ENCODE measurements at regions not wholly inside any gene's neighbourhood (a gene's known extent, or its start where the extent isn't known, plus 50 kb on each side); places are given as distances from the start of the nearest gene placed in this dataset.

DNA sequence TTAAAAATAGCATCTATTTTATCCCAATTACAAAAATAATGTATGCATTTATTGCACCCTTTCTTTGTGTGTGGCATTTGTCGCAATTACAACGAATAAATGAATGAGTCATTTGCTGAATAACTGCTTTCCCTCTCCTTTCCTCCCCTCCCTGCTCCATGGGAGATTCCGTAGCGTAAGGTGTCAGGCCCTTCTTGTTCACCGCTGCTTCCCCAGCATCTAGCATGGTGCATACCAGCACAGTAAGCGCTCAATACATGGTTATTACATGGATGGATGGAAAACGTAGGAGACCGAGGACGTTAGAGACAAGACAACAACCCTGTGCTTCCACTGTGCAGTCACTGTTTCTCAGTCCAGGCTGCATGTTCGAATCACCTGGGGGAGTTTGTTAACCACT is 336.0 kb upstream of the EEF2KMT start:
- no peak overlapping the region for H2AFZ ChIP-seq (ENCODE audit: control insufficient read depth, low read length)
- no peaks in the 10 kb centered on the region for H3K9me1 ChIP-seq (ENCODE audit: control insufficient read depth, extremely low read depth, insufficient read depth, low read length)
- FAIRE-seq = no peak
- no peaks in the 10 kb centered on the region for H3K4me1 ChIP-seq (ENCODE audit: control insufficient read depth, extremely low read depth, insufficient read depth, low read length)
- TF ChIP-seq, protein P1, sequence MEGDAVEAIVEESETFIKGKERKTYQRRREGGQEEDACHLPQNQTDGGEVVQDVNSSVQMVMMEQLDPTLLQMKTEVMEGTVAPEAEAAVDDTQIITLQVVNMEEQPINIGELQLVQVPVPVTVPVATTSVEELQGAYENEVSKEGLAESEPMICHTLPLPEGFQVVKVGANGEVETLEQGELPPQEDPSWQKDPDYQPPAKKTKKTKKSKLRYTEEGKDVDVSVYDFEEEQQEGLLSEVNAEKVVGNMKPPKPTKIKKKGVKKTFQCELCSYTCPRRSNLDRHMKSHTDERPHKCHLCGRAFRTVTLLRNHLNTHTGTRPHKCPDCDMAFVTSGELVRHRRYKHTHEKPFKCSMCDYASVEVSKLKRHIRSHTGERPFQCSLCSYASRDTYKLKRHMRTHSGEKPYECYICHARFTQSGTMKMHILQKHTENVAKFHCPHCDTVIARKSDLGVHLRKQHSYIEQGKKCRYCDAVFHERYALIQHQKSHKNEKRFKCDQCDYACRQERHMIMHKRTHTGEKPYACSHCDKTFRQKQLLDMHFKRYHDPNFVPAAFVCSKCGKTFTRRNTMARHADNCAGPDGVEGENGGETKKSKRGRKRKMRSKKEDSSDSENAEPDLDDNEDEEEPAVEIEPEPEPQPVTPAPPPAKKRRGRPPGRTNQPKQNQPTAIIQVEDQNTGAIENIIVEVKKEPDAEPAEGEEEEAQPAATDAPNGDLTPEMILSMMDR (optimal IDR thresholded peaks at IDR 0.05 in 1 of 3, IDR thresholded peaks at IDR 0.05 in 1 of 3, conservative IDR thresholded peaks at IDR 0.05 in 1 of 3; ENCODE audit: extremely low read depth in 1 of 3, insufficient read depth in 2 of 3, low read length in 3 of 3) = no peak
- no peak for TF ChIP-seq EZH2 (IDR thresholded peaks at IDR 0.05; ENCODE audit: low read length)
- H3K36me3 ChIP-seq (ENCODE audit: control insufficient read depth in 2 of 2, extremely low read depth in 1 of 2, insufficient read depth in 2 of 2, low read length in 2 of 2) = no peaks in the 10 kb centered on the region
- DNase-seq (ENCODE audit: low read depth, low spot score) = no peak
- dilution Hi-C loops (cut with MboI; ENCODE audit: extremely low pct_ligation_motif_present, low sequenced_read_pairs) = no loop called here
- no peaks in the 10 kb centered on the region for H3K27me3 ChIP-seq (ENCODE audit: control insufficient read depth, extremely low read depth, insufficient read depth, low read length)
- no peak overlapping the region for H3K27ac ChIP-seq (ENCODE audit: control insufficient read depth, insufficient read depth, low read length)
- peaks cover 2% of the 10 kb centered on the region for H3K9me3 ChIP-seq (ENCODE audit: control insufficient read depth, low read depth, low read length)
- no peaks in the 10 kb centered on the region for H4K20me1 ChIP-seq (ENCODE audit: control insufficient read depth, extremely low read depth, insufficient read depth, low read length)
- no peak overlapping the region for H3K4me2 ChIP-seq (ENCODE audit: control insufficient read depth, extremely low read depth, insufficient read depth, low read depth, low read length)
- H3K79me2 ChIP-seq (ENCODE audit: control insufficient read depth, insufficient read depth, low read length) = no peaks in the 10 kb centered on the region
- no peak overlapping the region for H3K9ac ChIP-seq (ENCODE audit: control insufficient read depth, extremely low read depth, insufficient read depth, low read length)
- H3K4me3 ChIP-seq (ENCODE audit: control insufficient read depth in 2 of 3, extremely low read depth in 1 of 3, insufficient read depth in 2 of 3, low read depth in 1 of 3, low read length in 3 of 3) = no peak overlapping the region

DNA sequence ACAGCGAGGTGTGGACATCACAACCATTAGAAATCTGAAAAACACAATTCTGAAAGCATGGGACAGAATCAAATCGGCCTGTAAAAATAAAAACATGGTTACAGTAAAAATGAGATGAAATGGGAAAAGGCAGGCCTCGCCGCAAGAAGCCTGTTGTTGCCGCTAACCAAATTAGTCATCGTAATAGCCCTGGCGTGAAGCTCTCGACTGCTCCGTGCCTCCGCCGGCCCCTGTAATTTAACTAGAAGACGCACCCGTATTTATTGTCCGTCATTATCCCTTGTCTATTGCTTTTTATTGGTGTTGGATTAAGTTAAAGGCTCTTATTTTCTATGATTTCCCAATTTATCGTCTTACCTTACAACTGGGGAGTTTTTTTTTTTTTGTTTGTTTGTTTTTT is 334.6 kb upstream of the EEF2KMT start:
- Histone ChIP-seq H3K4me2 (ENCODE audit: control insufficient read depth, extremely low read depth, insufficient read depth, low read depth, low read length) (no peak overlapping the region), H3K4me3 (ENCODE audit: control insufficient read depth in 2 of 3, extremely low read depth in 1 of 3, insufficient read depth in 2 of 3, low read depth in 1 of 3, low read length in 3 of 3) (no peak overlapping the region), H3K27me3 (ENCODE audit: control insufficient read depth, extremely low read depth, insufficient read depth, low read length) (no peaks in the 10 kb centered on the region), H3K36me3 (ENCODE audit: control insufficient read depth in 2 of 2, extremely low read depth in 1 of 2, insufficient read depth in 2 of 2, low read length in 2 of 2) (no peaks in the 10 kb centered on the region), H3K4me1 (ENCODE audit: control insufficient read depth, extremely low read depth, insufficient read depth, low read length) (no peaks in the 10 kb centered on the region), H3K9ac (ENCODE audit: control insufficient read depth, extremely low read depth, insufficient read depth, low read length) (no peak overlapping the region), H2AFZ (ENCODE audit: control insufficient read depth, low read length) (no peak overlapping the region), H4K20me1 (ENCODE audit: control insufficient read depth, extremely low read depth, insufficient read depth, low read length) (no peaks in the 10 kb centered on the region), H3K79me2 (ENCODE audit: control insufficient read depth, insufficient read depth, low read length) (no peaks in the 10 kb centered on the region), H3K9me1 (ENCODE audit: control insufficient read depth, extremely low read depth, insufficient read depth, low read length) (no peaks in the 10 kb centered on the region), H3K27ac (ENCODE audit: control insufficient read depth, insufficient read depth, low read length) (no peak overlapping the region), H3K9me3 (ENCODE audit: control insufficient read depth, low read depth, low read length) (peaks cover 5% of the 10 kb centered on the region)
- DNase-seq (ENCODE audit: low read depth, low spot score) = no peak
- FAIRE-seq = no peak
- TF ChIP-seq EZH2 (IDR thresholded peaks at IDR 0.05; ENCODE audit: low read length) = no peak
- TF ChIP-seq, protein P1 (optimal IDR thresholded peaks at IDR 0.05 in 1 of 3, IDR thresholded peaks at IDR 0.05 in 1 of 3, conservative IDR thresholded peaks at IDR 0.05 in 1 of 3; ENCODE audit: extremely low read depth in 1 of 3, insufficient read depth in 2 of 3, low read length in 3 of 3) = no peak
- dilution Hi-C loops (cut with MboI; ENCODE audit: extremely low pct_ligation_motif_present, low sequenced_read_pairs) = no loop called here

Measured in keratinocyte (primary cell).